Activated CD4-positive, alpha-beta T cell treated with anti-CD3 and anti-CD28 coated beads, Interleukin-2, amount 10 ng/mL, durations not matched to agents 7 days and 5 days (primary cell): ENCODE measurements at regions not wholly inside any gene's neighbourhood (a gene's known extent, or its start where the extent isn't known, plus 50 kb on each side); places are given as distances from the start of the nearest gene placed in this dataset.

Experiments used
- CTCF ChIA-PET: fragments of 350-600 bp; sonication (Branson Sonifier 250); formaldehyde crosslinking; loops from one replicate; lab custom pipeline; 2021; ENCODE audit warnings: antibody characterized with exemption; lab: Charles Lee
- POLR2A ChIA-PET: fragments of 350-600 bp; sonication (Branson Sonifier 250); formaldehyde crosslinking; loops from one replicate; lab custom pipeline; 2021; ENCODE audit warnings: antibody characterized with exemption; lab: Charles Lee
- DNase-seq: peaks from one replicate; pipeline ENCODE4 v3.0.0-alpha.2; 2020
- H3K27ac Mint-ChIP-seq: one replicate; pipeline ENCODE4 v1.8.0; 2021; ENCODE audit warnings: mild to moderate bottlenecking, moderate library complexity, mixed read lengths
- H3K27me3 Mint-ChIP-seq: one replicate; pipeline ENCODE4 v1.8.0; 2021; ENCODE audit warnings: mixed read lengths
- H3K36me3 Mint-ChIP-seq: one replicate; pipeline ENCODE4 v1.8.0; 2021; ENCODE audit warnings: low read depth, mixed read lengths
- H3K4me1 Mint-ChIP-seq: one replicate; pipeline ENCODE4 v1.8.0; 2021; ENCODE audit warnings: mixed read lengths
- H3K4me3 Mint-ChIP-seq: one replicate; pipeline ENCODE4 v1.8.0; 2021; ENCODE audit warnings: mild to moderate bottlenecking, moderate library complexity, mixed read lengths
- H3K9me3 Mint-ChIP-seq: one replicate; pipeline ENCODE4 v1.8.0; 2021; ENCODE audit warnings: mixed read lengths

DNA sequence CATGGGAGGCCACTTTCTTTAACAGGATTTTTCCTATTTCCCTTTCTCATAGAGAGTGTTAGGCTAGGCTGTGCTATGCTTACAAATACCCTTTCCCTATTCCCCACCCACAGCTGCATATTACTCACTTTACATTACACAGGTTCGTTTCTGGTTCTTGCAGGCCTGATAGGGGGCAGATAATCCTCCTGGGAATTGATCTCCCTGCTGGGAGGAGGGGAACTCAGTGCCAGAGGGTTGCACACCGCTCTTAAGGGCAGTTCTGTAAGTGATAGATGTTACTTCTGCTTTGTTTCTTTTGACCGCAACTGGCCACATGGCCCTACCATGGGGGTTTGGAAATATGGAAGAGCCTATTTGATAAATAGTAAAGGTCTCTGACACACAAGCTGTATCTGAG, 54.0 kb upstream of the NTRK2 start:
- H3K27me3 Mint-ChIP-seq, result peaks cover 2% of the 10 kb centered on the region
- no peaks in the 10 kb centered on the region for H3K9me3 Mint-ChIP-seq
- no peaks in the 10 kb centered on the region for H3K4me1 Mint-ChIP-seq
- no peaks in the 10 kb centered on the region for H3K36me3 Mint-ChIP-seq
- ChIA-PET POLR2A (no interaction called here), CTCF (interaction anchor here (0.5 kb wide), 1 partner anchor 12 kb away, joined by 3 read pairs; no protein-coding TSS in a partner anchor)
- H3K27ac Mint-ChIP-seq, result no peak overlapping the region
- DNase-seq, result no peak
- no peak overlapping the region for H3K4me3 Mint-ChIP-seq

DNA sequence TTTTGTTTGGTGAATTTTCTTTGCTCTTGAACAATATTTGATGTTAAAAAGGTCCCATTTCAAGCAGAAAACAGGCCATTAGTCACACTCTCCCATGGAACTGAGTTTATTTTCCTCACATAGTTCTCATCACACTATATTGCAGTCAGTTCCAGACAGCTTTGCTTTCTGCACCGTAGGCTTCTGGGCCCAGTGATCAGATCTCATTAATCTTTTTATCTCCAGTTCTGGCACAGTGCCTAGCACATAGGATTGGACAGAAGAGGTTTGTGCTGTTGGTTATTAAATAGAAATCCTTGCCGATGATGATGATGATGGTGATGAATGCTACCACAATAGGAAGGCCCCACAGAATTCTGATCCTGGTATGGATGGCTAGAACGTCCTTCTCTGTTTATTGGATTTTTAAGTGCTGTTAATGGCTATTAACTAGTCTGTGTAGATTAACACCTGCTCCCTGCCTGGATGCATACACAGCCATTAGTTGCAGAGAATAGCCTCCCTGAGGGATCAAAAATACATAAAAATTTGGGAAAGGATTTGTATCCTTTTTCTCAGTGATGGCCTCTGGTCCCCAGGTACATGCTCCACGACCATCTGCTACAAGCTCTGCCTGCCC, 52.0 kb upstream of the NTRK2 start:
- ChIA-PET CTCF (no interaction called here), POLR2A (no interaction called here)
- DNase-seq, result no peak
- Mint-ChIP-seq H3K27me3 (peaks cover 2% of the 10 kb centered on the region), H3K36me3 (no peaks in the 10 kb centered on the region), H3K9me3 (no peaks in the 10 kb centered on the region), H3K4me1 (no peaks in the 10 kb centered on the region), H3K4me3 (no peak overlapping the region), H3K27ac (no peak overlapping the region)
